Fibroblast of lung (primary cell): ENCODE measurements at regions not wholly inside any gene's neighbourhood (a gene's known extent, or its start where the extent isn't known, plus 50 kb on each side); places are given as distances from the start of the nearest gene placed in this dataset.

Experiments
- DNase-seq, 2 donors: peaks; one replicate each; pipeline versions ENCODE4 v3.0.0 to v3.0.0-alpha.2; 2010; ENCODE audit warnings: low read depth in 2 of 2
- H2AFZ ChIP-seq: 2 replicates; pipeline ENCODE4 v1.5.1; 2012; ENCODE audit warnings: low read length, control low read depth, inconsistent platforms
- H3K27ac ChIP-seq: 2 replicates; pipeline ENCODE4 v1.5.1; 2011; ENCODE audit warnings: low read length, control low read depth; ENCODE audit not compliant: insufficient read depth
- H3K27me3 ChIP-seq: 2 replicates; pipeline ENCODE4 v1.5.1; 2011; ENCODE audit warnings: mild to moderate bottlenecking, low read length; ENCODE audit not compliant: control insufficient read depth, insufficient read depth
- H3K36me3 ChIP-seq: 2 replicates; pipeline ENCODE4 v1.5.1; 2011; ENCODE audit warnings: low read length; ENCODE audit not compliant: control insufficient read depth, insufficient read depth
- H3K4me1 ChIP-seq: 2 replicates; pipeline ENCODE4 v1.5.1; 2011; ENCODE audit warnings: low read length; ENCODE audit not compliant: control insufficient read depth, insufficient read depth; ENCODE audit errors: extremely low read depth
- H3K4me2 ChIP-seq: 2 replicates; pipeline ENCODE4 v1.5.1; 2011; ENCODE audit warnings: low read length, control low read depth; ENCODE audit not compliant: insufficient read depth; ENCODE audit errors: extremely low read depth
- H3K4me3 ChIP-seq, 4 experiments: fragments of 200-600 bp in 1 of 4; sonication (generic) in 1 of 4; replicated peaks in 1 of 4; 2 replicates each; pipeline ENCODE4 v1.5.1; 2011 to 2016; ENCODE audit warnings: low read length in 4 of 4, low read depth in 3 of 4, mild to moderate bottlenecking in 3 of 4, control low read depth in 2 of 4, inconsistent platforms in 1 of 4, mixed read lengths in 1 of 4; ENCODE audit not compliant: insufficient read depth in 1 of 4; ENCODE audit errors: control extremely low read depth in 1 of 4
- H3K79me2 ChIP-seq: 2 replicates; pipeline ENCODE4 v1.5.1; 2012; ENCODE audit warnings: mild to moderate bottlenecking, low read length, inconsistent platforms; ENCODE audit not compliant: control insufficient read depth, insufficient read depth
- H3K9ac ChIP-seq: 2 replicates; pipeline ENCODE4 v1.5.1; 2011; ENCODE audit warnings: mild to moderate bottlenecking, low read length, control low read depth; ENCODE audit not compliant: insufficient read depth
- H3K9me3 ChIP-seq: 2 replicates; pipeline ENCODE4 v1.5.1; 2012; ENCODE audit warnings: low read depth, low read length; ENCODE audit not compliant: control insufficient read depth, insufficient read depth
- H4K20me1 ChIP-seq: 2 replicates; pipeline ENCODE4 v1.5.1; 2011; ENCODE audit warnings: low read length; ENCODE audit not compliant: control insufficient read depth, insufficient read depth; ENCODE audit errors: extremely low read depth
- CTCF ChIP-seq, 2 donors: IDR thresholded peaks in 1 of 2; conservative IDR thresholded peaks in 1 of 2; 1 replicate in 1 of 2; 2 replicates in 1 of 2; pipeline ENCODE4 v1.5.1; 2011 to 2012; ENCODE audit warnings: low read length in 2 of 2, control low read depth in 1 of 2, inconsistent platforms in 1 of 2, low read depth in 1 of 2, mild to moderate bottlenecking in 1 of 2
- EZH2 ChIP-seq: IDR thresholded peaks from 2 replicates; pipeline ENCODE4 v1.5.1; 2012; ENCODE audit warnings: low read length, control low read depth, mild to moderate bottlenecking; ENCODE audit errors: missing control alignments

DNA sequence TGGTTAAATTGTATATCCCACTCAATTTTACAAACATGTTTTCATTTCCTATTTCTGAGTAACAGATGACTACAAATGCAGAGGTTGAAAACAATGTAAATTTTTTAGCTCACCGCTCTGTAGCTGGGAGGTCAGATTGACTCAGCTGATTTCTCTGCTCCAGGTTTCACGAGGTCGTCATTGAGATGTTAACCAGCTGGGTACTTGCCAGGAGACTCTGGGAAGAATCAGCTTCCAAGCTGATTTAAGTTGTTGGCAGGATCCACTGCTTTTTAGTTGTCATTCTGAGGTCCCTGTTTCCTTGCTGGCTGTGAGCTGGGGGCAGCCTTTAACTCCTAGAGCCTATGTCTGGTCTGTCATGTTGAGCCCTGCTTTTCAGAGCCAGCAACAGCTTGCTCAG lies 864.3 kb upstream of the AGA start:
- H3K9ac ChIP-seq = no peak overlapping the region
- H3K27me3 ChIP-seq = no peaks in the 10 kb centered on the region
- TF ChIP-seq CTCF (conservative IDR thresholded peaks at IDR 0.05 in 1 of 2, IDR thresholded peaks at IDR 0.05 in 1 of 2; ENCODE audit: low read depth in 1 of 2, low read length in 2 of 2) (no peak), EZH2 (no peak)
- no peaks in the 10 kb centered on the region for H3K9me3 ChIP-seq
- H2AFZ ChIP-seq = no peak overlapping the region
- H3K36me3 ChIP-seq = no peaks in the 10 kb centered on the region
- DNase-seq = peak; percentile 52 to 73
- no peak overlapping the region for H3K4me2 ChIP-seq
- H3K4me1 ChIP-seq = no peaks in the 10 kb centered on the region
- H3K4me3 ChIP-seq = no peak overlapping the region
- H4K20me1 ChIP-seq = no peaks in the 10 kb centered on the region
- no peaks in the 10 kb centered on the region for H3K79me2 ChIP-seq
- H3K27ac ChIP-seq = no peak overlapping the region

DNA sequence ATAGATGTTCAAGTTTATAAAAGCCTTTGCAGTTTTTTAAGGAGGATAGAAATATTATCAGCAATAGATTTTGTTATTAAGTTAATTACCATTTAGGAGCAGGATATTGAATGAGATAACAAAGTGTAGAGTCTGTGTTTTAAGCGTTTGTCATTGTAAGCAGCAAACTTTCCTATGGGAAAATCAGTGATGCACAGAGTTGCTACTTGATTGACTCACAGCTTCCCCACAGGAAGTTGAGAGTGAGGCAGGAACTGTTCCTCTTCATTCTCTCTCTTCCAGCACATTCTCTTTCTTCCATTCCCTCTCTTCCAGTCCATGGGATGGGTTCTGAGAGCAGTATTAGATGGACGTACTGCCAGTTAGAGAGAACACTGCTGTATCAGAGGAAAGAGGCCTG lies 867.7 kb upstream of the AGA start:
- H3K4me3 ChIP-seq = no peak overlapping the region
- TF ChIP-seq EZH2 (no peak), CTCF (conservative IDR thresholded peaks at IDR 0.05 in 1 of 2, IDR thresholded peaks at IDR 0.05 in 1 of 2; ENCODE audit: low read depth in 1 of 2, low read length in 2 of 2) (no peak)
- no peak for DNase-seq

DNA sequence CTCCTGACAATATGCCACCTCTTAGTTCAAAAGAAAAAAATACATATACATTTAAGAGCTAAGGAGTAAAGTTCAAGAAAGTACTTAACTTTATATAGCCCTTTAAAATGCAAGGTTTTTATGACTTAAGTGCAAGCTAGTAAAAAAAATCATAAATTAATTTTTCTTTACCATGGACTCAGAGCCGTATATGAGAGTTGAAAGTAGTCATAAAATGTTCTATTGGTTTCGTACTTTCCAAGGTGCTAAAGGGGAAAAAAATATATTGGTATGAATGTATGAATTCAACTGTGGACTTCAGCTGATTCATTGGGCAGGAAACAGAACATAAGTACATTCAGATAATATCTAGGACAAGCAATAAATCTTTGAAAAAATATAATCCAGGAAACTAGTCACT lies 869.8 kb upstream of the AGA start:
- H3K4me2 ChIP-seq = no peak overlapping the region
- H3K27me3 ChIP-seq = no peaks in the 10 kb centered on the region
- no peaks in the 10 kb centered on the region for H3K79me2 ChIP-seq
- H4K20me1 ChIP-seq = no peaks in the 10 kb centered on the region
- TF ChIP-seq CTCF (conservative IDR thresholded peaks at IDR 0.05 in 1 of 2, IDR thresholded peaks at IDR 0.05 in 1 of 2; ENCODE audit: low read depth in 1 of 2, low read length in 2 of 2) = no peak
- TF ChIP-seq EZH2 = no peak
- H3K4me1 ChIP-seq = no peaks in the 10 kb centered on the region
- no peak overlapping the region for H2AFZ ChIP-seq
- no peaks in the 10 kb centered on the region for H3K36me3 ChIP-seq
- H3K9ac ChIP-seq = no peak overlapping the region
- no peak overlapping the region for H3K4me3 ChIP-seq
- H3K9me3 ChIP-seq = no peaks in the 10 kb centered on the region
- DNase-seq = no peak
- no peak overlapping the region for H3K27ac ChIP-seq

More for the DNA sequence above, 867.7 kb upstream of the AGA start:
- Histone ChIP-seq H3K27me3 (no peaks in the 10 kb centered on the region), H2AFZ (no peak overlapping the region), H3K9me3 (no peaks in the 10 kb centered on the region), H3K4me1 (no peaks in the 10 kb centered on the region), H3K4me2 (no peak overlapping the region), H4K20me1 (no peaks in the 10 kb centered on the region), H3K36me3 (no peaks in the 10 kb centered on the region), H3K27ac (no peak overlapping the region), H3K79me2 (no peaks in the 10 kb centered on the region), H3K9ac (no peak overlapping the region)
